ENCODE measurements at regions not wholly inside any gene's neighbourhood (a gene's known extent, or its start where the extent isn't known, plus 50 kb on each side); places are given as distances from the start of the nearest gene placed in this dataset.

DNA sequence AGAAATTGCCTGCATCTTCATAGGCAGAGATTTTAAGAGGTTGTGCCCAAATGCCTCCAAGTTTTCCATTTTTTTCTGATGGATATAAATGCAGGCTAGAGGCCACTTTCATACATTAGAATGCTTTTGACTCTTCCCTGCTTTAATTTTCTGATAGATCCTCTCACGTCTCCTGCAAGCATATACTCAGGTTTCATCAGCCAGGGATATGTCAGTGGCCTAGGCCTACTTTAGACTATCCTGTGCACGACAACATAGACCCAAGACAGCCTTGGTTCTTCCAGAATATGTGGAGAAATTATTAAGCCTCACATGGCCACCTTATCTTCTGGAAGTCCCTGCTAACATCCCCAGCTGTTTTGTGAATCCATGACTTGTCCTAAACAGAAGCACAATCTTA lies 415.9 kb downstream of the TDRD15 start:
- no peak for ATAC-seq

DNA sequence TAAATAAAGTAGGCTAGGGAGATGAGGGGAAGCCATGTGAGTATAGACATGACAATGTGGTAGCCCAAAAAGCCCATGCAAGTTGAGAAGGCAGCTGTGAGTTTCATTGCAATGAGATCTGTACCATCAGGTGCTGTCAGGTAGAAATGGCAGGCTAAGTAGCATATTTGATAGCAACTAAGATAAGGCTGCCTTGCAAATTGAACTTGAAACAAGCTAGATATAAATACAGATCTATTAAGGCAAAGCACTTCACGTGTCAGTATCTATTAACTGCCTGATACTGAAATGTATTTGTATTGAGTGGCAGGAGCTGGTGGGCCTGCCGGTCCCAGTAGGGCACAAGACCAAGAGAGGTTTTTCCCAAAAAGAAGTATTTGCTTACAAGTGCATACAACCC lies 419.9 kb downstream of the TDRD15 start:
- no peak for ATAC-seq

DNA sequence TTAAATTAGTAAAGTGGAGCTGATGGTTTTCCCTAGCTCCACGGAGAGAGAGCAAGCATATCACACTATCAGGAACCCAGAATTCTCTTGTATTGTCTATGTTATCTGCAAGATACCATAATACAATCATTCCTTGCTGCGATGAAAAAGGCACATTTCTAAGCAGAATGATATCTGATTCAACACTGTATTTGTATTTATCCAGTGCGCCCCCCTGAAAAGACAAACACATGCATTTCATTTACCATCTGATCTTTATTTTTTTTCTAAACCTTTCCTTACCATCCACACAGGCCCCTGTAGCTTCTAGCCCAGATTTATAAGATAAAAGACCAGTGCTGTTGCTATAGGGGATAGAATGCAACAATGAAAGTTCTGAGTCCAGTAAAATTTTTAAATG lies 420.6 kb downstream of the TDRD15 start:
- ATAC-seq: no peak

DNA sequence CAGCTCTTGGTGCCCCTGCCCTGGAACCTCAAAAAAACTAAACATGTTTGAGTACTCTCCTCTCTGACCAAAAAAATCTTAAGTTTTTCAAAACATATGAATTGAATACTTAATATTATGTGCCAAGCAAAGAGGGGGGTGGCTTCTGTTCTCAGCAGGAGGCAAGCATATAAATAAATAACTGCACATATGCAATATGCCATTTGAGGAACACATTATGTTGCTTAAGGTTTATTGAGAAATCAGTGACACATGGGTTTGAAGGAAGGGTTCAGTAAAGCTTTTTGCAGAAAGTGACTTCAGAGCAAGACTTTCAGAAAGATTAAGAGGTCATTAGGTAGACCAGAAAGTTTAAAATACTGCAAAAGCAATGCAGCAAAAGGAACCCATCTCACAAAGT lies 429.2 kb downstream of the TDRD15 start:
- ATAC-seq: no peak

DNA sequence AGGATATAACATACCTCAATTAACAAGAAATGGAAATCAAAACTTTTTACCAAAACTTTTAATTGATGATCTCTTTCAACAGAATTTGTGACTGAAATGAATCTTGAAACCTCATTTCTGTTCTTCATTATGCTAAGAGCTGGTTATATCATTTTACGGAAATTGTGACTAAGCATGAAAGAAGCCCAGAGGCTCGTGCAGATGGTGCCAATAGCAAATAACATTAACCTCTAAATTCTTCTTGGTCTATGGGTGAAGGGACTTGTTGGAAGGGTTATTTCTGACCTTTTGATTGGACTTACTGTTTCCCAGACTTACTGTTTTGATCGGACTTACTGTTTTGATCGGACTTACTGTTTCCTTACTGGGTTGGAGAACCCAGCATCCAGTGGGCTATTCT lies 435.6 kb downstream of the TDRD15 start:
- ATAC-seq: no peak

DNA sequence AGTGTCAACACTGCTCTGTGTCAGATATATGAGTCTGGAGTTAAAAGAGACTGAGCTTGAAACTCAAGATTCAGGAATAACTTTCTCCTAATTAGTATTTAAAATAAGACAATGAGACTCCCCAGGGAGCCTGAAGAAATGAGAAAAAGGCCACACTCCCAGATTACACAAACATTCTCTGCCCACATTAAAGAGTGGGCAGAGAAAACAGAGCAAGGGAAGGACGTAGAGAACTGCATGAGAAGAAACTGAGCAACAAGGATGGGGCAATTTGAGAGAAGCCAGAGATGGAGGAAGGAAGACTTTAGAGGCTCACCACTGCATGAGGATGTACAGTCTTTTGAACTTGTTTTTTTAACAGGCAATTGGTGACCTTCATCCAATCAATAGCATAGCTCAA lies 438.2 kb downstream of the TDRD15 start:
- ATAC-seq: no peak

DNA sequence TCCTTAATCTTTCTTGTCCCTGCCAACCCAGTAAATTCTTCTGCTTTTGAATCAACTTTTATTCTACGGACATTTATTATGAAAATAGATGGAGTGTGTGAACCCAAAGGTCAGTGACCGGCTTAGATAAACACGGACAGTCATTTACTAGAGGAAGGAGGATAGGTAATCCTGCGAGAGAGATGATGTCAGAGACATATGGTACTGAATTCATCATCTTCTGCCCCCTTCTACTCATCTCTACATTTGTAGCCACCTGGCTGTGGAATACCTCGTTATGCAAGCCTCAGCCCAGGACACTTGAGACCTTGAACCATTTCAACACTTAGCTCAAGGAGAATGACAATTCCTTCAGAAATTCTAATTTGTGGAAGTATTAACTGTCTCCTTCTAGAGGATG lies 443.6 kb downstream of the TDRD15 start:
- no peak for ATAC-seq

DNA sequence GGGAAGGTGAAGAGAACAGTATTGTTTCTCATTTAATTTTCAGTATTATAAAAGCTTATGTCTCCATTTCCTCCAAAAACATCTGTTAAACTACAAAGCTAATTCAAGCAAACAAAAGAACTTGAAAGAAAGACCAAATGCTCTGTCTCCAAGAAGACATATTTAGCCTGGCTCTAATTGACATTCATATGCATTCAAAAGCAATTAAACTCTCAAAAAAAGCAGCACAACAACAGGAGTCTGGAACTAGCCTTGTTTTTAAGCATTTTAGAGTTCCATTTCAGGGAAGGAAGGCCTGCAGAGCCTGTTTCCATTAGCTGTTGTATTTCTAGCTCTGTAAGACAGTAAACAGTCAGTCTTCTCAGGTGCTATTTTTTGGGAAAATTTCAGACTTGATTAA lies 447.9 kb downstream of the TDRD15 start:
- ATAC-seq: no peak

DNA sequence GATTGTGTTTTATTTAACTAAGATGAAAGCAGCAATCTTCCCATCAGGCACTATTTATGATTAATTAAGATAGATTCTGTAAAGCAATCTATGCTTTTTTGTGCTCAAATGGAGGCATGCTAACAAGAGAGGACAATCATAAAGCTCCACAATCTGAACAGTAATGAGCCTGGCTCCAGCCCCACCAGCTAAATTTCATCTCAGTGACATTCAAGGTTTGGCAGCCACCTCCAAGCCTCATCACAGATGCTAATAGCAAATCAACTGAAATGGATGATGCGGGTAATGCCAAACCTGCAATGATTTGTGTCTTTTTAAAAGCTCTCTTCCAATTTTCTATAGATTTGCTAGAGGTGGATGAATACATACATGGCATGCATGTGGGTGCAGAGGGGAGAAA lies 456.6 kb downstream of the TDRD15 start:
- ATAC-seq: no peak

DNA sequence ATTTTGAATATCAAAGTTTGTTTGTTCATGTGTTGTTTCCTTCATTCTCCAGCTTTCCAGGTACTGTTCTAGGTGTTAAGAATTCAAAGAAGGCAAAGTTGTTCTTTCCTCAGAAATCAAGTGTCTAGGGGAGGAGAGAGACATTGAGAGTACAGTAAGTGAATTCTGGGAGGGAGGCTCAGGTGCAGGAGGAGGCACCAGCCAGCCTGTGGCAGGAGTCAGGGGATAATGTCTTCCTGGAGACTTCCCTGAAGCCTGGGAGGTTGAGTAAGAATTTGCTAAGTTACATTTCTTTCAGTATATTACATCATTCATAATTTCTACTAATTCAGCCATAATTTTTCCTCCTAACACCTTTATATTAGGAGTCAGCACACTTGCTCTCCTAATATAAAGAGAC lies 462.1 kb downstream of the TDRD15 start:
- ATAC-seq: no peak

DNA sequence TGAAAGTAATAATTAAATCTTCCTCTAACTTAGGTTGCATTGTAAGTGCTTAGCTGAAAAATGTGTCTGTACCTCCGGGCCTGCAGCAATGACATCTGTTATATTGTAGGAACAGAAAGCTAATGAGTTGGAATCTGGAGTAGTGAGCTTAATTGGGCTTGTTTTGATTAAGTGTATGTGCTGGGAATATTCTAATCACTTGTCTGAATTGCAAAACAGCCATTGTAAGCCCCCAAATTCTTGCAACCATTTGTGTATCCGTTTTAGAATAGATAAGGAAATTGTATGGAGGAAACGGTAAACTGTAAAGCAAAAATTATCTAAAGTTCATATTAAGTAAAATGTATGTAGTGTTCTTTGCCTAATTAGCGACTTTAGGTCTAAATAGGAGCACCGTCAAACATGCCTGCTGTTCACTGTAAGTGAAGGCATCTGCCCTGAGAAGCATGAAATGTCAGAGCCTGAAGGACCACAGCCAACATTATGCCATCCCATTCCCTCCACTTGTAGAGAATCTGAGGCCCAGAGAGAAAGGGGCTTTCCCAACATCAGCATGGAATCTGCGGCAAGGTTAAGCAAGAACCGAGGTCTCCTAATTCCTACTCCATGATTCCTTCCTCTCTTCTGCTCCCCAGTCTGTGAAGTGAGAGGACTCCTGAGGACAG lies 466.4 kb downstream of the TDRD15 start:
- no peak for ATAC-seq

DNA sequence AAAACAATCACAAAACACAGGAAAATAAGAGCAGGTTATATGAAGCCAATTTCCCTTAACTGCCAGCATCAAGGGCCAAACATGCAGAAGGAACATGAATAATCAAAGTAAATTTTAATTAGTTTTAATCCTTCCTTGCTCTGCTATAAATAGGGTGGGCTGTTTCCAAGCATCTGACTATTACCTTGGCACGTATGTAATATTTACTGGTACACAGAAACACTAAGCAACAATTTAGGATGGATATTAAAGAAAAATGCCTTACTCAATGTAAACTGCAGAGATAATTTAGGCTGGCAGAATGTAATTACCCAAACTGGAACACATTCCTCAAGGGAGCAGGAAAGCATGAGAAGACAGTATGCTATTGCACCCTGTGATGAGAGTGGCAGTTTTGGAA lies 468.2 kb downstream of the TDRD15 start:
- ATAC-seq: no peak

DNA sequence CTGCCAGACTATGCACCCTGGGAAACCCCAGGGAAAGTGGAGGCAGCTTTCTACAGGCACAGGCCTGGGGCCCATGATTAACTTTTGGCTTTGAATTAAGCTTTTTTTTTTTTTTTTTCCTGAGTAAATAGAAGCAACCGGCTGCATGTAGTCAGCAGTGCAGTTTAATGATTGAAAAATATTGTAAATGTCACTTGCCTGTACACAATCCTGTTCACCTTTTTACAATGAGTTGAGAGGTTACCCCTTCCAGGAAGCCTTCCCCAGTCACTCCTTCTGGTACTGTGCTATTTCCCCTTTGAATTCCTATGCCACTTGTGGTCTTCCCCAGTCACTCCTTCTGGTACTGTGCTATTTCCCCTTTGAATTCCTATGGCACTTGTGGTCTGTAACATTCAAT lies 475.6 kb downstream of the TDRD15 start:
- no peak for ATAC-seq

DNA sequence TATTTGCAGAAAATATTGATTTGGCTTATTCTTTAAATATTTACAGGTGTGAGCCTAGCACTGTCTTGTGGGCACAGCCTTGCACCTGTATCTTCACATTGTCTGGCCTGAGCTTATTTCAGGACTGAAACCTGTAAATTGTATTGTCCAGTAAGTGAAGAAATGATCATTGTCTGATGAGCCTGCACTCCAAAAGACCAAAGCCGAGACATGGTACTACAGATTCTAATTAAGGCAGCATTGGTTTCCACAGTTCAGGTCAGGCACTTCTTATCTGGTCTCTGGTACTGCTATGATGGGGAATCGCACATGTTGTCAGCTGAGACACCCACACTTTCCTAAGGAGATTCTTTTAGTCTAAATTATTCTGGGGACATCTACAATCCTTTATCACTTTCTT lies 479.0 kb downstream of the TDRD15 start:
- no peak for ATAC-seq

DNA sequence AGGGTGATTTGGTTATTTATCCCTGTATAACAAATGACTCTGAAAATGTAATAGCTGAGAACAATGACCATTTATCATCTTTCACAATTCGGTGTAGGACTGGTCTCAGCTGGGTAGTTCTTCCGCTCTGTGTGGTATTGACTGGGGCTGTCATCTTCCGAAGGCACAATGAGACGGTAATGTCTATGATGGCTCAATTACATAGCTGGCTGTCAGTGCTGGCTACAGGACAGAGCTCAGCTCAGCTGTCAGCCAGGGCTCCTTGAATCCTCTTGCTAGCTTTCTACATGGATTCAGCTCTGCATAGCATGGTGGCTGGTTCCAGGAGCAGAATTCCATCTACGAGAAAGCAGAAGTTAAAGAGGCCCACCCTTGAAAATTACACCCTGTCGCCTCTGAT lies 483.8 kb downstream of the TDRD15 start:
- ATAC-seq: no peak

DNA sequence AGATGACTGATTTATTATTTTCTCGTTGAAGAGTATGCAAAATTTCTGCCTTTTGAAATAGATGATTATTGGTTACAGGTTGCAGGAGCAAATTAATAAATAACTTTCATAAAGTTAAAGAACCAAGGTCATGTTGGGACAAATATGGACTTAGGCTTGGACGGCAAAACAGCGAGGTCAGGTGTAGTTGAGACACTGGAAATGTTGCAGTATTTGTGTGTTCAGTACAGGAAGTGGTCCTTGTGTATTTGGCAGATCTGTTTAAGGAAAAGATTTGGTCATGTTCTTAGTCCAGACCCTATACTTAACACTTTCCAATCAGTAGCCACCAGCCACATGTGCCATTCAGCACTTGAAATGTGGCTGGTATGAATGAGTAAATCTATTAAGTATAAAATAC lies 486.5 kb downstream of the TDRD15 start:
- no peak for ATAC-seq

DNA sequence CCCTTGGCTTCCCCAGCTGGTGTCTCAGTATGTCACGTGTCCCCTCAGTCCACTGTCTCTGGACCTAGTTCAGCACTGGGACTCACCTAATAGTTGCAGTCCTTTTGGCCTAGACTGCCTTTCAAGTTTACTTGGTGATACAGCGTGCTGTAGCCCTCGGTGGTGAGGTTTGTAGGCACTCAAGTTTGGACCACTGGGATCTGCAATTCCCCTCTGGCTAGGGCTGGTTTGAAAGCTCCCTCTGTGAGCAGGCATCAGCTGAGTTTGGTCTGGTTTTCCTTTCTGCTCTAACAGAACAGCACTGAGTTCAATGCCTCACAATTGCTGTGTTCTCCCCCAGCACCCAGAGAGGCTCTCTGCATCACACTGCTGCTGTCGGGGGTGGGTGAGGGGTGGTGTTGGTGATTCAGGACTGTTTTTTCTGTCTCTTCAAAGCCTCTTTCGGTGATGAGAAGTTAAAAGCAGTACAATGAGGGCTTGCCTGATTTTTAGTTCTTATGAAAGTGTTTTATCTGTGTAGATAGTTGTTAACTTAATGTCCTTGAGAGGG lies 494.2 kb downstream of the TDRD15 start:
- ATAC-seq: no peak

DNA sequence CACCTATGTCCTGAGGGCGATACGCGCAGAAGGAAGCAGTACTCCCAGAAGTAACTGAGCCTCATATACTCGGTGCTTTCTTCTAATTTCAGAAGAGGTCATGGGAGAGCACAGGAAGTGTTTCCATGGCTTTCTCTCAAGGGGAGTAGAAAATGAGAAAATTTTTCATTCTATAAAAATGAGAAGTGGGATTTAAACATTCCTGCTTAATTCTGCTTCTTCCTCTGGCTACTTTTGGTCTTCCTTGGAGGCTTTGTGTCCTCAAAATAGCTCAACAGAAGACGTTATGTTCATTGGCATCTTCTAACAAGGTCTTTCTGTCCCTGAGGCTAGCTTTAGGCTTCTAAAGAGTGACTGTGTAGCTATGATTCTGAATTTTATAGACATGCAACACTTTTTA lies 497.0 kb downstream of the TDRD15 start:
- no peak for ATAC-seq

DNA sequence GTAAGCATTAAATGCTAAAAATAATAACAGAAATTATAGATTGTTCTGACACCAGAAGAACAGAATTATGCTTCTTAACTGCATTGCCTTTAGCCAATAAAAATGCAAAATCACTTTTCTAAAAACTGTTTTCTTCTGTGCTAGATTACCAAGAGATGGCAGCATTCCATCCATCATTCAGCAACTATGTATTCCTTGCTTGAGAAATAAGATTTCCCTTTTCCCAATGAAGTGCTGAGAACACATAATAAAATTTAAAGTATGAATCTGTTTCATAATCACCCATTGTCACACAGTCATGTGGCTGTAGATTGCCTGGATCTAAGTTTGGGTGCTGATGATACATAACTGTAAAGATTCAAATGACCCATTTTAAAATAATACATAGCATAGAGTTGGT lies 504.2 kb downstream of the TDRD15 start:
- no peak for ATAC-seq

DNA sequence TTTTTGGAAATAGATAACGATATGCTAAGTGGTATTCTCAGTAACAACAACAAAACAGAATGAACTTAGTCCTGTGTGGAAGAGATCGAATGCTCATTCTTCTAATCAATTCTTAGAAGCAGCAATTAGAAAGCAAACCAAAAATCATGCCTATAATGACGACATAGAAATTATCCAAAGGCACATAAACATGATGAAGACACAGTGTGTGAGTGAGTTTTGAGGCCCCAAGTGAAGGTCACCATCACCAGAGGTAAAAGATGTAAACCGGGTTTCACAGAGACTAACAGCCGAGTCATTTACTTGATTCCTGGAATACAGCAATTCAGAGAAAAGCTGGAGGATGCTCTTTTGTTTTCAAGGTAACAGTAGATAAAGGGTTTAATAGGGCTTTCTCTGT lies 509.2 kb downstream of the TDRD15 start:
- ATAC-seq: no peak

DNA sequence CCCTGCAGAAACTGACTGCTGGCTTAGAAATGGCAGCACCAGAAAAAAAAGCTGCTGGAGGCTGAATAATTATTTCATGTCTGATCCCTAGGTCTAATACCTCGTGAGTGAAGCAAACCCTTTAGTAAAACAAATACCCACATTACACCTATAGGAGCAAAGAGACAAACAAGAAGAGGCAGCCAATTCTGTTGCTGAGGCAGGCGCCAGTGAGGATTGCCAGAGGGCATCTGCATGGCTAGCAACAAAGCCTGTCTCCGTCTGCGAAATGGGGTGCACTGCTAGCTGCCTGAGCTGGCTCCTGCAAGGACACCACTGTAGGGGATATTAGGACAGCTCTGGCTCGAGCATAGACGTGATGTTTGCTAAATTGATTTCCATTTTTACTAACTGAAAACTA lies 509.7 kb downstream of the TDRD15 start:
- ATAC-seq: no peak

DNA sequence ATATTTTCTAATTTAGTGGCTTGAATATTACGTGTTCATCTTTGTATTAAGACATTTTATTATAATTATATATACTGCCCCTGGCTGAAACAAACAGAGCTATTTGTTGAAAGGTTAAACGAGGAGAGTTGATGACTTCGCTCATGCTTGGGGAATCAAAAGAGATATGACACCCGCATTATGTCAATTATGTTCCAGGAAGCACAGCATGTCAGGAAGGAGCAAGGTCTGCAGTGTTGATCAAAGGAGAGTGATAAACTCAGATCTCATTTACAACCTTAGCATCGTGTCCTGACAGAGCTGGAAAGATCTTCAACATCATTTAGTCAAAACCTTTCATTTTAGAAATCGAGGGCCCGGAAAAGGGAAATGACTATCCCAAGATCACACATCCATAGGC lies 510.1 kb downstream of the TDRD15 start:
- ATAC-seq: no peak

DNA sequence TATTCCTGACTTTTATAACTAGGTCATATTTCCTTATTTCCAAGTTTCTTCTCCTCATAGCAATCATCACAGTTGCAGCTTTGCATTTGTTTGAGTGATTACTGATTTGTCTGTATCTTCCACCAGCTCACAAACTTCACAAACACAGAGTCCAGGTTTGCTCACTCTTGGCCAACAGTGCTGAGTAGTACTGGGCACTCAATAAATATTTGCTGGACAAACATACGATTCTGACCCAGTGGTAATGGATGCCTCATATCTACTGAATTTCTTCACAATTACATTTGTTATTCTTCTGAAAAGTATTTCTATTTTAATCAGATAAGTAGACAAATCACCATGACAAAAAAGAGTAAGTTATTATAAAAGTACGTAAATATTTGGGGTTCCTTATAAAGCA lies 516.3 kb downstream of the TDRD15 start:
- ATAC-seq: no peak

DNA sequence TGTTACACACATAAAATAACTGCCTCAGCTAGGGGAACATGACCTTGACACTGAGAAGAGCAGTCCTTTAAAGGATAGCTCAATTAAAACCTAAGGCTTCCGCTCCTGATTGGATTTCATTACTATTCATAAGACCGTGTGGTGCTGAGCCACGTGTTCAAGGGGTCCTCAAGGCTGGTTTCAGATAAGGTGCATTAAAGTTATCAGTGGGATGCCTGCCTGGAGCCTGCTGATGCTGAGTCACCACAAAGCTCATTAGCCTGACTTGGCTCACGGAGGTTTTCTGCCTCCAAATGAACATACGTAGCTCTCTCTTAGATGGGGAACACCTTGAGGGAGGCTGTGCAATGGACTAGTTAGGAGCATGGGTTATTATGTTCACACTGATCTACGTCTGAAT lies 518.9 kb downstream of the TDRD15 start:
- ATAC-seq: no peak

DNA sequence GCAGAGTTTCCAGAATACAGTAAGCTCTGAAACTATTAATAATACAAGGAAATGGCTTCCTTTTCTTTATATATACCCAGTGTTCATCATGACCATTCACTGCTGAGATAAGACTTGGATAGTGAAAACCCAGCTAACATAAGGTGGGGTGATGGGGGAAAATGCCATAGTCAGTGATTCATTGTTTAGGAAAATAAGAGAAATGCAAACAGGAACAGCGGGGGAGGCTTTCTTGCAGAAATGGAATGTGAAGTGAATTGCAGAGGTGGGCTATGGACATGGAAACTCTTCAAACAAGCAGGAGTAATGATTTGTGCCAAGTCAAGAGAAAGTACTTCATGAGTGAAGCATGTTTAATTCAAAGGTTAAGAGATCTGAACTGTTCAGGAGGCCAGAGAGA lies 519.4 kb downstream of the TDRD15 start:
- no peak for ATAC-seq

Data from esophagus mucosa (tissue), 1 donor.